ENCODE measurements at regions not wholly inside any gene's neighbourhood (a gene's known extent, or its start where the extent isn't known, plus 50 kb on each side); places are given as distances from the start of the nearest gene placed in this dataset.

GRCh38 chr5:39880985-39881384 lies 456.2 kb upstream of the DAB2 start:
- DNase-seq (ENCODE audit: low spot score), result no peak

DNA sequence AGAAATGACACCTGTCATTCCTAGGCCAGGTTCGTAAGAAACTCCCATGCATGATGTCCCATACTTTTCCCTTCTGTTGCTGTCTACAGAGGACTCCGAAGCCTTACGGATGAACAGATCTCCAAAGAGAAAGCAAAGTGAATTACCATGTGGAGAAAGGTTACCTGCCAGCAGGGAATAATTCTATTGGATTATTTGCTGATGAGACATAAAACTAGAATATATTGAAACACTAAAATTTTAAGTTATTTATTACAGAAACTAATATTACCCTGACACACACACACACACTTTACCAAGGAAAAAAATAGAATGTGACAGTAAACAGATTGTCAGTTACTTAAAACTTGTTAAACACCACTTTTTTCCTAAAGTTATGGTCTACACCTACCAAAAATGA lies 452.7 kb upstream of the DAB2 start:
- no peak for DNase-seq (ENCODE audit: low spot score)

DNA sequence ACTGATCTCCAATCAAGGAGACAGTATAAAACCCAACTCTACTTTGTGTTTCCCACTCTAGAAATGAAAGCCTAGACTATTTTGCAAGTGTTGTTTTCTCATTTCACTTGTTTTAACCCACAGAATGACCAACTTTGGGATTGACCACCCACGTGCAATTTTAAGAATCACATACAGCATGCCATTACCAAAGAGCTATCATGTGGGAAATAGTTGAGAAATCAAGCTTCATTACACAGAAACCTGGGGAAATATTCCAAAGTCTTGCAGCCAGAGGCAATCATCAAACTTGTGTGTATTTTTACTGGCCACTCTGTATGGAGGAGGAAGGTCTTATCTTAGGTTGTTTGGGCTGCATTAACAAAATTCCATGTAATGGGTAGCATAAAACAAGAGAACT lies 451.4 kb upstream of the DAB2 start:
- no peak for DNase-seq (ENCODE audit: low spot score)

- no peak for DNase-seq (ENCODE audit: low spot score)
Observed at GRCh38 chr5:39870137-39870536, 445.4 kb upstream of the DAB2 start.

- DNase-seq (ENCODE audit: low spot score), result no peak
Observed at GRCh38 chr5:39869396-39869795, 444.6 kb upstream of the DAB2 start.

GRCh38 chr5:39867923-39868322 lies 443.1 kb upstream of the DAB2 start:
- no peak for DNase-seq (ENCODE audit: low spot score)

DNA sequence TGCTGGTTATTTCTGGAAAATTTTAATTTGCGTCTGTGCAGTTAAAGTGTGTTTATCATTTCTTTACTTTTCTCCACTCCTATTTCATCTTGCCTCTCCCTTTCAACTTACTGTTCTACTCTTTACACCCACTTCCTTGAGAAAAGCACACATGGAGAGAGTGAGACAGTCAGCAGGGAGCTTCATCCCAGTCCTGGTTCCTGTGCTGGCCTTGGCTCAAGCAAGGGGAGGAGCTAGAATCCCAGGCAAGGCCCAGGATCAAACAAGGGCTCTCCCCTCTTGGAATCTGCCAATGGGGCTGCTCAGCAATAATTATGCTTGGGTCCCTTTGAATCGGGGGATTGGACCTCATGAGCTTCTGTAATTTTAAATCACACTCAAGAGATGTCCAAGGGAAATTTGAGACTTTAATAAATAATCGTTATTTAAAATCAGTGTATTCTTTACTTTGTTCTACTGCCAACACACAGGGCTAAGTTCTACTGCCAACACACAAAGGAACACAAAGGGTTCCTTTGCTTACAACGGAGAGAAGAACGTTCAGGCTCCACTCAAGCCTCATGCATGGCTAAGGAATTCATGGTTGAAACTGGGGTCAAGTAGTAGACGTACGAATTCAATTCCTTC lies 439.3 kb upstream of the DAB2 start:
- no peak for DNase-seq (ENCODE audit: low spot score)

- no peak for DNase-seq (ENCODE audit: low spot score)
Observed at GRCh38 chr5:39857041-39857440, 432.3 kb upstream of the DAB2 start.

GRCh38 chr5:39854771-39855410 lies 430.1 kb upstream of the DAB2 start:
- no peak for DNase-seq (ENCODE audit: low spot score)

DNA sequence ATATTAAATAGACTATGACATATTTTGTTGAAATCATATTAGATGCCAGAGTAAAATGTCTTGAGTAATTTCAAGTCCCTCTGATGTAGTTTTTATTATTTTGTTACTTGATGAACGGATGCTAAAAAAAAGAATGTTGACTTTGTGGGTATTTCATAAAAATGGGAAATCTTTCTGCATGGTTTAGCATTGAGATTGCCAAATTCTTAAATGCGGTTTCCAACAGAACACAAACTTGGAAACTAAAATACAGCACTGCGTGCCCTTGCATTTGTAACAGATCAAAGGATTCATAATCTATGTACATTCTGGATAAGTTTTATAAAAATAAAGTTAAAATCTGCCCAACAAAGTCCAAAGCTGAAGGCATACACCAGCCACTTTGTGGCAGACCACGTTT lies 425.5 kb upstream of the DAB2 start:
- DNase-seq (ENCODE audit: low spot score), result no peak

GRCh38 chr5:39846144-39846543 lies 421.4 kb upstream of the DAB2 start:
- no peak for DNase-seq (ENCODE audit: low spot score)

- DNase-seq (ENCODE audit: low spot score), result no peak
Observed at GRCh38 chr5:39843767-39844166, 419.0 kb upstream of the DAB2 start.

DNA sequence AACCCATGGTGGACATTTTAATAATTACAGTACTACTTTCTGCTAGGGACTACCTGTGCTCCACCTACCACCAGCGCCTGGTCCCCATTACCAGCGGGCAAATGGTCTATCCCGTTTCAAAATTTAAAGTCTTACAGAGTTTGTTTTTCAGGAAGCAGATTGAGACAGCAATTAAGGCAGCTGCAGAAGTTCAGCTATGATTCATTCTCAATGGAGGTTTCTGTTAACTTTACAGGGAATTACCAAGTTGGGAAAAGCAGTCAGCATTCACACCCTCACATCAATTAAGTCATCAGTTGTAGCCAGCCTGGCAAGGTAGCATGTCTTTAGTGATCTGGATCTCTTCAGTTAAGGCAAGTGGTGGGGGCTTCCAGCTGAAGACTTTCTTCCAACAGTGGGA lies 410.6 kb upstream of the DAB2 start:
- no peak for DNase-seq (ENCODE audit: low spot score)

DNA sequence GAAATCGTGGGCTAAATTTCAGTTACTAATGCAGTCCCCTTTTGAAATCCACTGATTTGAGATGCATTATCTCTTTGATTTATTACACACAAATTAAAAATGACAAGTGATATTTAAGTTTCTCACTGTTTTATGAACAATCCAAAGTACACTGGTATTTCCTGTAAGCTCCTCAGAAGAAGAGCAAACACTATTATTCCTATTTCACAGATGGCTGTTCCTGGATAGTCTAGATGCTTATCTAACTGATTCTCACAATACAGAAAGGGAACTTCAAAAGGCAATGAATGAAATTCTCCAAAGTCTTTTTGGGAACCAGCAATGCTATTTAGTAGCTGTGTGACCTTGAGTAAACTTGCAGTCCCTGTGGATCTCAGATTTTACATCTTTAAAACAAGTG lies 404.7 kb upstream of the DAB2 start:
- no peak for DNase-seq (ENCODE audit: low spot score)

DNA sequence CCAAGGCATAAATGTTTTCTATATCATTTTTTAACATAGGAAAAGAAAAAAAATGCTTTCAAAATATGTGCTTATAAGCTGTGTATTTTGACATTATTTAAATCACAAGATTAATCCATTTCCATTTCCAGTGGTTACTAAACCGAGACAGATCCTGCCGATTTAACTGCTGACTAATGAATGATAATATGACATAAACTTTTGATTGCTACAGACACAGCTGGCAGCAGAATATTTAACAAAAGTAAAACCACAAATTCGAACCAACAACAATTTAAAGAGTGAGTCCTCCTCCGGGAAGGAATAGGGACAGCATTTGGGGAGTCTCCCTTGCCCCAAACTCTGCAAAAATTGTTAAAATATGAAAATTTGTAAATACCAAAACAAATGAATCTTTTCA lies 401.3 kb upstream of the DAB2 start:
- no peak for DNase-seq (ENCODE audit: low spot score)

- no peak for DNase-seq (ENCODE audit: low spot score)
Observed at GRCh38 chr5:39825301-39825700, 400.5 kb upstream of the DAB2 start.

DNA sequence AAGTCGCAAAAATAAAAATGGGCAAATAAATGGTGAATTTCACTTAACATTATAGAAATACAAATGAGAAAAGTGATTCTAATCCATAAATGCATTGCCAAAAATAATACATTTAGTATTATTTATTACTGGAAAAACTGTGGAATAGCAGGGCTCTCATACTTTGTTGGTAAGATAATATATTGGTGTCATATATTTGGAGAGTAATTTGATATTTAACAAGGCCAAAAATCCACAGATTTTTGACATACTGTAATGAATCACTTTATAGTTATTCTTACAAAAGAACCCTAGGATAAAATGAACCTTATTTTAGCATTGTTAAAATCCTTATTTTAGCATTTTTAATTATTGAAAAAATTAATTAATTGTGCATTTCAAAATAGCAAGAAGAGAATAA lies 397.2 kb upstream of the DAB2 start:
- DNase-seq (ENCODE audit: low spot score), result no peak

- no peak for DNase-seq (ENCODE audit: low spot score)
Observed at GRCh38 chr5:39816866-39817265, 392.1 kb upstream of the DAB2 start.

DNA sequence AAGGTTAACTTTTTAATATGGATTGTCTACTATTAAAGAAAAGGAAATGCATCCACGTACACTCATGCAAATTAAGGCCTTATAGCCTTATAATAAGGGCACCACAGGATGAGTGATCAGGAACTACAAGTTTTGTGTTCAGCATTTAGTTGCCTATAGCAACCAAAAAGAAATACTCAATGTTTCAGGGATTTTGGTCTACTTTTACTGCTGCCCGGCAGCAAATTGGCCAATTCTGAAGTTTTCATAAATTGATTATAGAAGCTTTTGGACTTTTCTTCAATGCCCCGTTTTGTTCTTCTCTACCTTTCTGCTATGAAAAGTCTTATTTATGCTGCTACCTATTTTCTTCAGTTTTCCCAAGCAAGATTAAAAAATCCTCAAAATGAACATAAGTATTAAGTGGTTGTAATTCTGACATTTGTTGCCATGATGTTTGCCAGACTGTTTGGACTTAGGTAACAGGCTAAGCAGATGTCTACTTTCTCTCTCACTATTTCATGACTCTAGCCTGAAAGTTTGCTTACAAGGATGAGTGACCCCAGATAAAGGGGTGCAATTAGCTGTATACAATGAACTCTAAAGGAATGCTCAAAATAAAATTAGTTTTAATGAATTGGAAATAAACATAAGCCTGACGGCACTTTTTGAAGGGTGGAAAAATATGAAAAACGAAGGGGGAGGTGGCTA lies 391.5 kb upstream of the DAB2 start:
- no peak for DNase-seq (ENCODE audit: low spot score)

- DNase-seq (ENCODE audit: low spot score), result peak; percentile 12
Observed at GRCh38 chr5:39815711-39816110, 390.9 kb upstream of the DAB2 start.

GRCh38 chr5:39811381-39811780 lies 386.6 kb upstream of the DAB2 start:
- no peak for DNase-seq (ENCODE audit: low spot score)

- DNase-seq (ENCODE audit: low spot score), result no peak
Observed at GRCh38 chr5:39808656-39809055, 383.9 kb upstream of the DAB2 start.

DNA sequence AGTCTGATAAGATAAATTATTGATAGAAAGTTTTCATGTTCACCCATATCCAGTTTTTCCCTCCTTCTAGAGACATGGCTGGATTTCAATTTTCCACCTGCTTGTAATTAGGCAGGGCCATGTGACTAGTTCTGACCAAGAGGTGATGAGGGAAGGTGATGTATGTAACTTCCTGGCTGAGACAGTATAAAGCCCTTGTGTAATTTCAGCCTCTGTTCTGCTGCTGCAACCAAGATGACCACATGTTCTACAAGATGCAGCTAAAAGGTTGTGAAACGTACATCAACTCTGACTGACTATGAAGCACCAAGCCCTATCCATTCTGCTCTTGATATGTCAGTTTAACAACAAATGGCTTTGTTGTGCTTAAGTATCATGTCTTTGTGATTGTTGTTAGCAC lies 376.5 kb upstream of the DAB2 start:
- no peak for DNase-seq (ENCODE audit: low spot score)

Data from HuH-7.5 (cell line).